SK-N-SH (cell line): ENCODE measurements at regions not wholly inside any gene's neighbourhood (a gene's known extent, or its start where the extent isn't known, plus 50 kb on each side); places are given as distances from the start of the nearest gene placed in this dataset.

Source experiments
- CTCF ChIA-PET: fragments of 300-600, 350-600 bp; formaldehyde crosslinking; extraction: SDS; loops from one replicate; lab custom pipeline; 2021; lab: Yijun Ruan, JAX
- POLR2A ChIA-PET: fragments of 350-600 bp; sonication (Branson Sonifier 250); formaldehyde crosslinking; extraction: SDS; loops from one replicate; lab custom pipeline; 2020; ENCODE audit warnings: antibody characterized with exemption, inconsistent platforms; lab: Yijun Ruan, JAX
- DNase-seq: peaks from one replicate; pipeline ENCODE4 v3.0.0; 2012
- H2AFZ ChIP-seq: fragments of 200-600 bp; sonication (generic); 2 replicates; pipeline ENCODE4 v1.8.1; 2016; ENCODE audit warnings: antibody characterized with exemption, mild to moderate bottlenecking, low read depth
- H3F3A ChIP-seq: fragments of 200-600 bp; sonication (generic); replicated peaks from 2 replicates; pipeline ENCODE3; 2016; ENCODE audit warnings: antibody characterized with exemption, mild to moderate bottlenecking; ENCODE audit not compliant: insufficient read depth
- H3K27ac ChIP-seq, 2 experiments: fragments of 200-500 bp in 1 of 2; fragments of 200-600 bp in 1 of 2; sonication (Bioruptor generic) in 1 of 2; sonication (generic), shearing (Covaris generic) in 1 of 2; 2 replicates each; pipeline versions ENCODE4 v1.5.1 to v1.6.1; 2014 to 2016; ENCODE audit warnings: low read depth in 2 of 2, inconsistent platforms in 1 of 2, low read length in 1 of 2, mild to moderate bottlenecking in 1 of 2, mixed read lengths in 1 of 2
- H3K27me3 ChIP-seq: fragments of 200-600 bp; sonication (generic), shearing (Covaris generic); 2 replicates; pipeline ENCODE4 v1.6.1; 2016; ENCODE audit warnings: mixed run types; ENCODE audit not compliant: insufficient read depth
- H3K36me3 ChIP-seq, 2 experiments: fragments of 200-500 bp in 1 of 2; fragments of 200-600 bp in 1 of 2; sonication (Bioruptor generic) in 1 of 2; sonication (generic) in 1 of 2; replicated peaks in 1 of 2; 2 replicates each; pipeline versions ENCODE3 to v1.5.1; 2014 to 2016; ENCODE audit warnings: low read length in 1 of 2, mild to moderate bottlenecking in 1 of 2; ENCODE audit not compliant: insufficient read depth in 2 of 2, control insufficient read depth in 1 of 2
- H3K4me1 ChIP-seq, 2 experiments: fragments of 200-500 bp in 1 of 2; fragments of 200-600 bp in 1 of 2; sonication (Bioruptor generic) in 1 of 2; sonication (generic), shearing (Covaris generic) in 1 of 2; 2 replicates each; pipeline versions ENCODE4 v1.5.1 to v1.6.1; 2014 to 2016; ENCODE audit warnings: low read depth in 1 of 2, low read length in 1 of 2, mixed run types in 1 of 2; ENCODE audit not compliant: insufficient read depth in 2 of 2, control insufficient read depth in 1 of 2
- H3K4me2 ChIP-seq: fragments of 200-600 bp; sonication (generic), shearing (Covaris generic); 2 replicates; pipeline ENCODE4 v1.6.1; 2017; ENCODE audit warnings: mixed run types
- H3K4me3 ChIP-seq, 2 experiments: fragments of 200-500 bp in 1 of 2; fragments of 200-600 bp in 1 of 2; sonication (Bioruptor generic) in 1 of 2; sonication (generic), shearing (Covaris generic) in 1 of 2; 2 replicates each; pipeline versions ENCODE4 v1.5.1 to v1.8.1; 2014 to 2016; ENCODE audit warnings: low read depth in 2 of 2, inconsistent platforms in 1 of 2, low read length in 1 of 2, mild to moderate bottlenecking in 1 of 2, mixed read lengths in 1 of 2, moderate library complexity in 1 of 2
- H3K79me2 ChIP-seq: fragments of 200-600 bp; sonication (generic); 2 replicates; pipeline ENCODE4 v1.8.1; 2017; ENCODE audit warnings: mild to moderate bottlenecking; ENCODE audit not compliant: insufficient read depth
- H3K9ac ChIP-seq: fragments of 200-600 bp; sonication (generic); 2 replicates; pipeline ENCODE4 v1.6.1; 2017; ENCODE audit warnings: mixed run types
- H3K9me2 ChIP-seq: fragments of 200-600 bp; sonication (generic); 2 replicates; pipeline ENCODE4 v1.6.1; 2017; ENCODE audit warnings: mixed run types
- H3K9me3 ChIP-seq: fragments of 200-600 bp; sonication (generic); 2 replicates; pipeline ENCODE4 v1.6.1; 2017; ENCODE audit warnings: mixed run types, mild to moderate bottlenecking, moderate library complexity
- H4K20me1 ChIP-seq: fragments of 200-600 bp; sonication (generic); 2 replicates; pipeline ENCODE4 v1.6.1; 2017; ENCODE audit warnings: mild to moderate bottlenecking, mixed run types; ENCODE audit not compliant: insufficient read depth
- FOSL2 ChIP-seq: IDR thresholded peaks from 2 replicates; pipeline ENCODE4 v1.4.0; 2012; ENCODE audit warnings: low read depth, mild to moderate bottlenecking, moderate library complexity, borderline replicate concordance
- FOXM1 ChIP-seq: IDR thresholded peaks from 2 replicates; pipeline ENCODE4 v1.4.0; 2012; ENCODE audit warnings: low read depth, mild to moderate bottlenecking
- GATA2 ChIP-seq: sonication (generic); formaldehyde crosslinking; IDR thresholded peaks from 2 replicates; pipeline ENCODE4 v1.5.0; 2020; ENCODE audit warnings: mild to moderate bottlenecking, missing genetic modification reagents
- MEF2A ChIP-seq: IDR thresholded peaks from 2 replicates; pipeline ENCODE4 v1.4.0; 2012; ENCODE audit warnings: low read depth, borderline replicate concordance
- NRF1 ChIP-seq: IDR thresholded peaks from 2 replicates; pipeline ENCODE4 v1.6.1; 2012; ENCODE audit warnings: low read depth, mild to moderate bottlenecking, low read length
- PBX3 ChIP-seq: IDR thresholded peaks from 2 replicates; pipeline ENCODE4; 2012
- POLR2AphosphoS5 ChIP-seq: IDR thresholded peaks from 2 replicates; pipeline ENCODE4 v1.6.1; 2012; ENCODE audit warnings: low read depth, low read length
- RXRA ChIP-seq: IDR thresholded peaks from 2 replicates; pipeline ENCODE4 v1.4.0; 2012; ENCODE audit warnings: low read depth, mild to moderate bottlenecking, borderline replicate concordance
- SMC3 ChIP-seq: IDR thresholded peaks from 2 replicates; pipeline ENCODE4 v1.6.1; 2012; ENCODE audit warnings: low read depth, low read length, improper control_type of control experiment
- TAF1 ChIP-seq: IDR thresholded peaks from 2 replicates; pipeline ENCODE4 v1.6.1; 2012; ENCODE audit warnings: low read depth, mild to moderate bottlenecking, low read length, moderate library complexity, borderline replicate concordance
- TEAD4 ChIP-seq: IDR thresholded peaks from 2 replicates; pipeline ENCODE4 v1.4.0; 2012; ENCODE audit warnings: mild to moderate bottlenecking, borderline replicate concordance; ENCODE audit not compliant: insufficient read depth
- WGBS: methylation state at CpG from one replicate; pipeline ENCODE4 v1.1.6; 2017; ENCODE audit warnings: low lambda C conversion rate; 5-methylcytosine and 5-hydroxymethylcytosine counted together
- TF ChIP-seq, protein P1 (sequence below): fragments of 150-350 bp; IDR thresholded peaks from 2 replicates; pipeline ENCODE4 v1.6.1; 2017; ENCODE audit warnings: antibody characterized with exemption, low read length, low read depth, borderline replicate concordance
- TF ChIP-seq, protein P2 (sequence below): IDR thresholded peaks from 2 replicates; pipeline ENCODE4 v1.4.0; 2012; ENCODE audit warnings: low read depth, borderline replicate concordance

GRCh38 chr3:5427938-5428337 lies 240.4 kb downstream of the EDEM1 start:
- Histone ChIP-seq H3K9ac (no peak overlapping the region), H3K36me3 (no peaks in the 10 kb centered on the region), H3K27ac (no peak overlapping the region), H3F3A (no peaks in the 10 kb centered on the region), H2AFZ (no peak overlapping the region), H3K27me3 (no peaks in the 10 kb centered on the region), H3K9me2 (no peaks in the 10 kb centered on the region), H3K4me1 (peaks cover 0 to 2% of the 10 kb centered on the region in 2 experiments; a peak in 1 of 4 replicates), H3K79me2 (no peaks in the 10 kb centered on the region), H4K20me1 (no peaks in the 10 kb centered on the region), H3K4me2 (no peak overlapping the region), H3K4me3 (no peak overlapping the region), H3K9me3 (no peaks in the 10 kb centered on the region)
- WGBS, result 19% methylated on average over 2 of the region's 3 CpGs
- ChIA-PET POLR2A (no interaction called here), CTCF (interaction anchor here (1.2 to 1.3 kb wide), 2 partner anchors 21 to 200 kb away, joined by 3 to 11 read pairs; no protein-coding TSS in a partner anchor)
- DNase-seq, result no peak
- TF ChIP-seq RXRA, result no peak
- TF ChIP-seq, protein P1, sequence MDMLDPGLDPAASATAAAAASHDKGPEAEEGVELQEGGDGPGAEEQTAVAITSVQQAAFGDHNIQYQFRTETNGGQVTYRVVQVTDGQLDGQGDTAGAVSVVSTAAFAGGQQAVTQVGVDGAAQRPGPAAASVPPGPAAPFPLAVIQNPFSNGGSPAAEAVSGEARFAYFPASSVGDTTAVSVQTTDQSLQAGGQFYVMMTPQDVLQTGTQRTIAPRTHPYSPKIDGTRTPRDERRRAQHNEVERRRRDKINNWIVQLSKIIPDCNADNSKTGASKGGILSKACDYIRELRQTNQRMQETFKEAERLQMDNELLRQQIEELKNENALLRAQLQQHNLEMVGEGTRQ, result no peak
- no peak for TF ChIP-seq FOXM1

DNA sequence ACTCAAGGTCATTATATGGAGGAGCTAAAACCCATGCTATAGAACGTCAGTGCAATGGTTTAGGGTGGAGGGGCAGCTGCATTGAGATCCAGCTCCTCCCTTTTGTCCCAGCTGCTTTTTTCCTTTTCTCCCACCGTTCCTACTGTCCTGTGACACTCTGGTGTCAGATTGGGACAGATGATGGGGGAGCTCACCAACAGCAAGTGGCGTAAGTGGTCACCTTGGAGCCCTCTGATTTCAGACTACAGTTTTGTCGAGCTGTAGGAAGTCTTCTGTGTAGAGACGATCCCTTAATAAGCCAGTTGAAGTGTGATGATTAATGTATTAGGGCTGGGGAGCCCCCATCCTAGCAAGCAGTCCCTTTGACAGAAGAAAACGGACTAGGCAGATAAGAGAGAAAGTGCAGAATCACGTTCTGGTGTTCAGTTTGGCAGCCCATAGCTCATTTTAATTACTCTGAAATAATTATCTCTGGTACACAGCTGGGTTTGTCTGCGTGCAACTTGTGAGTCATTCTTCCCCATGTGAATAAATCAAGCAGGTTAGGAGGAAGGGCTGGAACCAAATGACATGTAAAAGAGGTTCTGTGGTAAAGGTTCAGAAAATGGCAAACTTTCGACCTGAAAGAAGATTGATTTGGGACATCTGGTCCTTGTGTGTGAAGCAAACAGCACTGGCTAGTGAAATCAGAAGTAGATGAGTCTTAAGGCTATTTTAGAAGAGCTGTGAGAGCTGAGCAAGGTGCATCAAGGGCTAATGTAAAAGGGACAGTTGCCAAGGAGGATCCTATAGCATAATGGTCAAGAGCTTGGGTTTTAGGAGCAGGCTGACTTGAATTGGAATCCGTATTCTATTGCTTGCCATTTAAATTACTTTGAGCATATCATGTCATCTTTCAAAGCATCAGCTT lies 241.4 kb downstream of the EDEM1 start:
- Histone ChIP-seq H3K4me1 (peaks cover 0 to 2% of the 10 kb centered on the region in 2 experiments; a peak in 1 of 4 replicates), H3F3A (no peaks in the 10 kb centered on the region), H2AFZ (no peak overlapping the region), H3K4me2 (no peak overlapping the region), H3K36me3 (no peaks in the 10 kb centered on the region), H3K9ac (no peak overlapping the region), H3K9me2 (no peaks in the 10 kb centered on the region), H3K4me3 (no peak overlapping the region)
- ChIA-PET POLR2A (no interaction called here), CTCF (interaction anchor here (0.6 kb wide), 1 partner anchor 327 kb away, joined by 3 read pairs; no protein-coding TSS in a partner anchor)
- DNase-seq, result no peak
- TF ChIP-seq FOSL2 (no peak), POLR2AphosphoS5 (no peak), SMC3 (no peak), PBX3 (no peak), NRF1 (no peak), TEAD4 (no peak), TAF1 (no peak), MEF2A (no peak), GATA2 (CRISPR knock-in tag) (no peak)
- TF ChIP-seq, protein P2, sequence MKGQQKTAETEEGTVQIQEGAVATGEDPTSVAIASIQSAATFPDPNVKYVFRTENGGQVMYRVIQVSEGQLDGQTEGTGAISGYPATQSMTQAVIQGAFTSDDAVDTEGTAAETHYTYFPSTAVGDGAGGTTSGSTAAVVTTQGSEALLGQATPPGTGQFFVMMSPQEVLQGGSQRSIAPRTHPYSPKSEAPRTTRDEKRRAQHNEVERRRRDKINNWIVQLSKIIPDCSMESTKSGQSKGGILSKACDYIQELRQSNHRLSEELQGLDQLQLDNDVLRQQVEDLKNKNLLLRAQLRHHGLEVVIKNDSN, result no peak
- TF ChIP-seq, all 33 proteins: peak for 0
- 8% methylated on average over 10 of the region's 10 CpGs for WGBS
- H3K27me3 ChIP-seq, result no peaks in the 10 kb centered on the region
- no peaks in the 10 kb centered on the region for H4K20me1 ChIP-seq
- no peak overlapping the region for H3K27ac ChIP-seq
- H3K79me2 ChIP-seq, result no peaks in the 10 kb centered on the region
- no peaks in the 10 kb centered on the region for H3K9me3 ChIP-seq
